Cardiac muscle cell (in vitro differentiated cells and primary cell): ENCODE measurements at regions not wholly inside any gene's neighbourhood (a gene's known extent, or its start where the extent isn't known, plus 50 kb on each side); places are given as distances from the start of the nearest gene placed in this dataset.

Experiments
- DNase-seq, 2 donors: peaks; one replicate each; pipeline versions ENCODE4 v3.0.0 to v3.0.0-alpha.2; 2010 to 2017; ENCODE audit warnings: low read depth in 1 of 2, low spot score in 1 of 2
- H3K27ac ChIP-seq: fragments of 200-600 bp; sonication (generic); 2 replicates; pipeline ENCODE4 v1.5.1; 2016
- H3K27me3 ChIP-seq: fragments of 200-600 bp; sonication (generic); 2 replicates; pipeline ENCODE4 v1.6.0; 2016; ENCODE audit warnings: control low read depth
- H3K36me3 ChIP-seq: fragments of 200-600 bp; sonication (generic); 2 replicates; pipeline ENCODE4 v1.5.1; 2016; ENCODE audit warnings: control low read depth
- H3K4me1 ChIP-seq: fragments of 200-600 bp; sonication (generic); 2 replicates; pipeline ENCODE4 v1.8.1; 2017; ENCODE audit warnings: low read depth, mild to moderate bottlenecking, mixed run types
- H3K4me3 ChIP-seq: fragments of 200-600 bp; sonication (generic); 2 replicates; pipeline ENCODE4 v1.5.1; 2016; ENCODE audit warnings: mild to moderate bottlenecking
- H3K9me3 ChIP-seq: fragments of 200-600 bp; sonication (generic); 2 replicates; pipeline ENCODE4 v1.5.1; 2017; ENCODE audit warnings: low read depth, mild to moderate bottlenecking, control low read depth
- TF ChIP-seq, protein P1 (sequence below): IDR thresholded peaks from 2 replicates; pipeline ENCODE4 v1.5.1; 2012; ENCODE audit warnings: low read depth, mild to moderate bottlenecking, low read length

GRCh38 chr7:121603886-121604285 lies 207.8 kb upstream of the FAM3C start:
- no peak overlapping the region for H3K27ac ChIP-seq
- TF ChIP-seq, protein P1, sequence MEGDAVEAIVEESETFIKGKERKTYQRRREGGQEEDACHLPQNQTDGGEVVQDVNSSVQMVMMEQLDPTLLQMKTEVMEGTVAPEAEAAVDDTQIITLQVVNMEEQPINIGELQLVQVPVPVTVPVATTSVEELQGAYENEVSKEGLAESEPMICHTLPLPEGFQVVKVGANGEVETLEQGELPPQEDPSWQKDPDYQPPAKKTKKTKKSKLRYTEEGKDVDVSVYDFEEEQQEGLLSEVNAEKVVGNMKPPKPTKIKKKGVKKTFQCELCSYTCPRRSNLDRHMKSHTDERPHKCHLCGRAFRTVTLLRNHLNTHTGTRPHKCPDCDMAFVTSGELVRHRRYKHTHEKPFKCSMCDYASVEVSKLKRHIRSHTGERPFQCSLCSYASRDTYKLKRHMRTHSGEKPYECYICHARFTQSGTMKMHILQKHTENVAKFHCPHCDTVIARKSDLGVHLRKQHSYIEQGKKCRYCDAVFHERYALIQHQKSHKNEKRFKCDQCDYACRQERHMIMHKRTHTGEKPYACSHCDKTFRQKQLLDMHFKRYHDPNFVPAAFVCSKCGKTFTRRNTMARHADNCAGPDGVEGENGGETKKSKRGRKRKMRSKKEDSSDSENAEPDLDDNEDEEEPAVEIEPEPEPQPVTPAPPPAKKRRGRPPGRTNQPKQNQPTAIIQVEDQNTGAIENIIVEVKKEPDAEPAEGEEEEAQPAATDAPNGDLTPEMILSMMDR = no peak
- H3K4me1 ChIP-seq = peaks cover 11% of the 10 kb centered on the region
- H3K36me3 ChIP-seq = no peaks in the 10 kb centered on the region
- H3K9me3 ChIP-seq = no peaks in the 10 kb centered on the region
- H3K27me3 ChIP-seq = no peaks in the 10 kb centered on the region
- no peak for DNase-seq
- no peak overlapping the region for H3K4me3 ChIP-seq

DNA sequence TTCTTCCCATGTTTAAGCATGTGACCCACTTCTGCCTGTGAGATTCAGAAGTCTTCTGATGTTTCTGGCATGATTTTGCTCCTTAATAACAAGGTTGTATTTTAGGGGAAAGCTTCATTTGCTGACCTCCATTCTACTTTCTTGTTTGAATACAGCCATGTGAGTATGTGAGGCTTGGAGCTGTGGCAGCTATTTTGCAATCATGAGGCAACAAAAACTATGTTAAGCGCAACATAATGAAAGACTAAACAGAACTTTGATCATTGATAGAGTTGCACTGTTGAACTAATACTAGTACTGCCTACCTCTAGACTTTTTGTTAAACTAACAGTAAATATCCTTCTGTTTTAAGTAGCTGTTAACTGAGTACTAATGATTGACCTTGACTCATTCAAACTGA lies 203.8 kb upstream of the FAM3C start:
- peaks cover 11% of the 10 kb centered on the region for H3K4me1 ChIP-seq
- TF ChIP-seq, protein P1 = no peak
- H3K36me3 ChIP-seq = no peaks in the 10 kb centered on the region
- H3K27me3 ChIP-seq = no peaks in the 10 kb centered on the region
- no peaks in the 10 kb centered on the region for H3K9me3 ChIP-seq
- DNase-seq = no peak
- no peak overlapping the region for H3K4me3 ChIP-seq
- no peak overlapping the region for H3K27ac ChIP-seq

DNA sequence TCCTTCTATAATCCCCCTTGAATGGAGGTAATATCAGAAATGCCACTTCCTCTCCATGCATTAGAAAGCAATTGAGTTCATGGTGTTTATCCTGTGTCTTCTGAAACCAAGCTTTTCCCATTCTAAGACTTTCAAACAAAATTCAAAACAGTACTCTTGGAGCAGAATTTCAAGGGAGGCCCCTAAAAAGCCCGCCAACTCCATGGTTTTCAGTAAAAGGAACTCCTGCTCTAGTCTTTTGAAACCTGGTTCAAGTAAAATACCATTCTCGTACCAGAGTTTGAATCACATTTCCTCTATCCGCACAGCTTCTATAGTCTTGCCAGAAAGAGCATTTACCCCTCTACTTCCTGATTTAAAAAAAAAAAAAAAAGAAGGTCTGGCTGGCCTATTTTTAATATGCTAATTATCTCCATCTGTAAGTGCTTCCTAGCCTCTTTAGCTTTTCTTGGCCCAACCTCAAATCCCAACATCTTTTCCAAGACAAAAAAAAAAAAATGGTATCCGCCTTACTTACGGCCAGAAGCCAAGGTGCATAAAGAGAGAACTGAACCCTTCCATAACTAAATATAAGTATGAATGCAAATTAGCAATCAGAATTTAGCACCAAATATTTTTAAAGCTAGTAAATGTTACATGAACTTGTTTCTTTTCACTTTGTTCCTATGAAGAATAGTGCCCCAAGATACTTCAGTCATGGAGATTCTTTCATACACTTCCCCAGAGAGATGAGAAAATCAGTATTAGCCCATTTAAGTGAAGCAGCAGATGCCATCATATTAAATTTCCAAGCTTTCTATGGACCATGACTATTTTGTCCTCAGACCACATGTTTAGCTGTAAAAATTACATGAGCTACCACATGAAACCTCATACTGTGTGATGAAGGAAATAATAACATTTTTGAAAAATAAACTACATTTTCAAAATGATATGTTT lies 199.9 kb upstream of the FAM3C start:
- peak in 1 of 2 donors; percentile 6 for DNase-seq
- Histone ChIP-seq H3K27me3 (no peaks in the 10 kb centered on the region), H3K9me3 (no peaks in the 10 kb centered on the region), H3K27ac (no peak overlapping the region), H3K36me3 (no peaks in the 10 kb centered on the region), H3K4me1 (no peaks in the 10 kb centered on the region), H3K4me3 (no peak overlapping the region)
- TF ChIP-seq, protein P1 = no peak

DNA sequence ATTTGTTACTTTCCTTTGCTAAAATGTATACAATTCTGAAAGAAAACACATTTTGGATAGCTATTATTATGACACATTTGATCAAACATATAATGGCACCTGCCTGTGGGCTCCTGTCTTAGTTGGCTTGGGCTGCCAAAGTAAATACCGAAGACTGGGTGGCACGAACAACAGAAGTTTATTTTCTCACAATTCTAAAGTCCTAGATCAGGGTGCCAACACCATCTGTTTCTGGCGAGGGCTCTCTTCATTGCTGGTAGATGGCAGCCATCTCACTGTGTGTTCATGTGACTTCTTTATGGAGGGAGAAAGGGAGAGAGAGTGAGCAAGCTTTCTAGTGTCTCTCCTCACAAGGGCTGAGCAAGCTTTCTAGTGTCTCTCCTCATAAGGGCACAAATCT lies 195.8 kb upstream of the FAM3C start:
- TF ChIP-seq, protein P1 = no peak
- Histone ChIP-seq H3K4me3 (no peak overlapping the region), H3K27me3 (no peaks in the 10 kb centered on the region)

DNA sequence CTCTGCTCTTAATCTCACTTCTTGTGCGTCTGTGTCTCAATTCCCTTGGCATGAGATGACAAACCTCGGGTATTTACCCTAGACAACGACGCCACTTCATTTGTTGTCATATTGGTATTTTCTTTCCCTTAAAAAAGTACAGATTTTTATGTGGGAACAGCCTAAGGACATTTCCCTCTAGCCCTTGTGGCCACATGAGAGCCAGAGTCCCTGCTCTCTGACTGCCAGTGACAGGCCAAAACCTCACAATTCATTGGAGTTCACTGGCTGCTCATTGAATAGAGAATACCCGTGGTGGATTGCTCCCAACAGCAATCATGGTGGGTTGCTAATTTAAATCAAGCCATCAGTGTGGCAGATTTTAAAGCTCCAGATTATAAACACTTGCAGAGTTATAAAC lies 191.3 kb upstream of the FAM3C start:
- no peak overlapping the region for H3K4me3 ChIP-seq
- H3K36me3 ChIP-seq = no peaks in the 10 kb centered on the region
- H3K9me3 ChIP-seq = no peaks in the 10 kb centered on the region
- TF ChIP-seq, protein P1 = no peak
- peaks cover 6% of the 10 kb centered on the region for H3K4me1 ChIP-seq
- no peaks in the 10 kb centered on the region for H3K27me3 ChIP-seq
- DNase-seq = no peak
- H3K27ac ChIP-seq = no peak overlapping the region

More for the DNA sequence above, 195.8 kb upstream of the FAM3C start:
- no peak for DNase-seq
- Histone ChIP-seq H3K27ac (no peak overlapping the region), H3K4me1 (no peaks in the 10 kb centered on the region), H3K36me3 (no peaks in the 10 kb centered on the region), H3K9me3 (no peaks in the 10 kb centered on the region)
